CD4-positive, alpha-beta T cell treated with Interleukin-17A for 4 hours (primary cell): ENCODE measurements at regions not wholly inside any gene's neighbourhood (a gene's known extent, or its start where the extent isn't known, plus 50 kb on each side); places are given as distances from the start of the nearest gene placed in this dataset.
"Not testable (repeated sequence)": the region's sequence is repeated elsewhere in the genome, so short reads cannot be mapped to it uniquely, and the experiment has no call there.

ENCODE experiments used
- DNase-seq: peaks from one replicate; pipeline ENCODE4 v3.0.0-alpha.2; 2020; ENCODE audit warnings: mixed read lengths

DNA sequence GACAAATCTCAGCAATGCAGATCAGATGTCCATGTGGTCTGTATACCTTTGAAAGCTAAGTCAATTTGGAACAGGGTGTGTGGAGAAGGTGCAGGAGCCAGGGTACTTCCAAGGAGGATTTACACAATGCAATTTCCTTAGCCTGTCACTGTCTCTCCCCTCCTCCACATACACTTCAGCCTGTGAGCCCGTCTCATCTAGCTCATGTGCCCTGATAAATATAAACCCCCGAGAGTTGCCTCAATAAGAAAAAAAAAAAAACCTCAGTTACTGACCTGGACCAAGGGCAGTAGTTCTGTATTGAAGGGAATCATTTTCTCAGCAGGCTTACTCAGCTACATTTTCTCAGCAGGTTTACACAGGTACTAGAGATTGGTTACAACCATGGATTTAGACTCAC is 132.1 kb upstream of the PELI2 start:
- no peak for DNase-seq

DNA sequence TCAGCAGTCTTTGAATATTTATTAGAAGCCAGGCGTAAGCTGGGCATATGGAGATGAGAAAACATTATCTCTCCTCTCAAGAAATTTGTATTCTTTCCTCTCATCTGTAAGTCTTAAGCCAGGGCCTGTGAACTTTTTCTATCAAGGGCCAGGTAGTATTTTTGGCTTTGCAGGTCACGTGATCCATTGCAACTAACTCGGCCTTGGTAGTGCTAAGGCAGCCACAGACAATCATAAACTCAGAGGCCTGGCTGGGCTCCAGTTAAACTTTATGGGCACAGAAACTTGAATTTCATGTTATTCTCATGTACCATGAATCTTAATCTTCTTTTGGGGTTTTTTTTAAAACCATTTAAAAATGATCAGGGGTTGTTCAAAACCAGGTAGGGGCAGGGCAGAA is 117.4 kb upstream of the PELI2 start:
- DNase-seq = no peak

DNA sequence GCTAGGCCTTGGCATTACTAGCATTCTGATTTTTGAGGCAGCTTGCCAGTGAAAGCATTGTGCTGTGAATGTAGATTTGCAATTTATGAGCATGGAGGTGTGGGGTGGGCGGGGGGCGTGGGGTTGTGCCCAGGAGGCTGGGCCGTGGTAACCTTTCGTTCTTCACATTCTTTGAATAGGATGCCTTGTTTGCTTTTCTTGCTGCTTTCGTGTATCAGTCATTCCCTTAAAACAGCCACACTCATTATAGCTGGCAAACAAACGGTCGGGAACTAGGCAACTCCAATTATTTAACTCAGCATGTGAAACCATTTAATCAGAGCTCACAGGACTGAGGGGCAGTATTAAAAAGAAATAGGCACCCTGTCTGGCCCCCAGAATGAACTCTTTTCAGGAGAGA is 115.9 kb upstream of the PELI2 start:
- DNase-seq = no peak

- DNase-seq = peak; percentile 28
These were observed 115.2 kb upstream of the PELI2 start for GRCh38 chr14:56002876-56003625.

- DNase-seq = no peak
These were observed 113.9 kb upstream of the PELI2 start for GRCh38 chr14:56004323-56004722.

- DNase-seq = peak; percentile 14
These were observed 113.4 kb upstream of the PELI2 start for GRCh38 chr14:56004786-56005185.

GRCh38 chr14:56005191-56006053 is 112.8 kb upstream of the PELI2 start:
- DNase-seq = no peak

- DNase-seq = not testable (repeated sequence)
These were observed 110.7 kb upstream of the PELI2 start for GRCh38 chr14:56007491-56007890.

DNA sequence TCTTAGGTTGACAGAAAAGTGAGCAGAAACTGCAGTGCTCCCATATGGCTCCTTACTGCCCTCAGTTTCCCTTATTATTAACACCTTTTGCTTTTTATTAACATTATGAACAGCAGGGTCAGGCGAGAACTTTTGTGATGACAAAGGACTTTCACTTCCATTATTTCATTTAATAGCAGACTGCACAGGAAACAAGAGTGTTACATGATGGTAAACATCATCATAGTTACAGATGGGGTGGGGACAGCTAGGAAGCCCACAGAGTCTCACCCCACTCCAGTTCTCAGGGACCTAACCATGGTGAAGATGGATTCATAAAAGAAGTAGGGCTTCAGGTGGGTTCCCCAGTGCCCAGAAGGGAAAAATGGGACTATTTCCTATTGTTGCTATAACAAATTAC is 110.1 kb upstream of the PELI2 start:
- DNase-seq = no peak

GRCh38 chr14:56008661-56009060 is 109.5 kb upstream of the PELI2 start:
- DNase-seq = not testable (repeated sequence)

- DNase-seq = no peak
These were observed 94.5 kb upstream of the PELI2 start for GRCh38 chr14:56023661-56024081.

DNA sequence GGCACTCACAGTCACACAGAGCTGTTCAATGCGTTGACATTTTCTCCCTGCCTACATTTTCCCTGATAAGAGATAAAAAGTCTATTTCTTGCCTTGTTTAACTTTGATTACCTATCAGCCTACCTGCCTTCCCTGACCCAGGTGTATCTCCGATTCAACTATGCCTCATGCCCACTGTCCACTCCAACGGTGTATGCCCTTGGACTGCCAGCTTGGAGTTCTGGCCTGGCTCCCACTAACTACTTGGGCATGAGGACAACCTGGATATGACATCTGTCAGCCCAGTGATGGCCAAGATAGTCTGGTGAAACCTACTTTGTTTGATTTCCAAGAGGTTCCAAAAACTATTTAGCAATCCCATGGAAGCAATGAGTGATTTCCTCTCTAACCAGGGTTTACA is 93.0 kb upstream of the PELI2 start:
- no peak for DNase-seq

GRCh38 chr14:56026506-56026905 is 91.7 kb upstream of the PELI2 start:
- no peak for DNase-seq

GRCh38 chr14:56027421-56027820 is 90.8 kb upstream of the PELI2 start:
- DNase-seq = no peak

- no peak for DNase-seq
These were observed 90.1 kb upstream of the PELI2 start for GRCh38 chr14:56027916-56028712.

GRCh38 chr14:56036353-56036752 is 81.9 kb upstream of the PELI2 start:
- no peak for DNase-seq

DNA sequence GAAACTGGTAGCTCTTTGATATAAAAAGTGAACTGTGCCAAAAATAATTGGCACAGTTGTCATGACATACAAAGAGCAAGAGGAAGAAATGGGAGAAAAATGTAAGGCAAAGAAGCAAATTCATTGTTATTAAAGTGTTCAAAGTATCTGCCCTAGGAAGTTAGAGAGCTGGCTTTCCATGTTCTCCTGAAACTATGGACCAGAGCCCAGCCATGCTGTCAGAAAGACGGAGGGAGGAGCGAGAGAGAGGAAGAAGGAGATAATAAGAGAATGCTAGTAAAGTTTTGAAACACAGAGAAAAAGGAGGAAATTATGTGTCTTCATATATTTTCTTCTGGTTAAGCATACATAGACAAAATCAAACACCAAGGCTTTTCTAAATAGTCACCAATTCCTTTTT is 78.1 kb upstream of the PELI2 start:
- no peak for DNase-seq

DNA sequence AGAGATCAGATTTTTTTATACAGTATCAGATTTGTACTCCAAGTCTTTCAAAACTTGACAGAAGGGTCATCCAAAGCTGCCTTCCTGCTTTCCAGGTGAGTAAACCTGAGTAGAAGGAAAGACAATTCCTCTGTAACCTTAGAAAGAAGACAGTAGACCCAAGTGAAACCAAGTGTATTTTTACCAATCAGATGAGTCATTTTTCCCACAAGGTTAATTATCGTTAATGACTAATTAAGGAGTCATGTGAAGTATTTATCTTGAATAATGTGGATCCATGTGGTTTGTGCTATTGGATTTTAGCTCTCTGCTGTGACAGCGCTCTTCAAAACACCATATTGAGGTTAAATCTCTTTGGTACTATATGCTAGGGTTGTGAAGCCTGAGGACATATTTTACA is 74.0 kb upstream of the PELI2 start:
- DNase-seq = no peak

DNA sequence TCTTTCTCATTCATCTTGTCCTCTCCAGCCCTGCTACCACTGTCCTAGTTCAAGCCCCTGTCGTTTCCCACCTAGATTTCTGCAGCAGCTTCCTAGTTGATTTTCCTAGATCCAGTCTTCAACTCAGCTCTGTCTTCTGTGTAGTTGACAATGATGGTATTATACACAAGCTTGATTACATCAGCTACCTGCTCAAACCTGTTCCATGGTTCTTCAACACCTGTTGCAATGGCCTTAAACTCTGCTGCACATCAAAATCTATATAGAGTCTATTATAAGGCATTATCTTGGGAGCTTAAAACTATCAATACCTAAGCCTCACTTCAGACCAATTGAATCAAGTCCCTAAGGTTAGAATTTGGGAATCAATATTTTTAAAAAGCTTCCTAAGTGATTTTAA is 71.7 kb upstream of the PELI2 start:
- DNase-seq = no peak

DNA sequence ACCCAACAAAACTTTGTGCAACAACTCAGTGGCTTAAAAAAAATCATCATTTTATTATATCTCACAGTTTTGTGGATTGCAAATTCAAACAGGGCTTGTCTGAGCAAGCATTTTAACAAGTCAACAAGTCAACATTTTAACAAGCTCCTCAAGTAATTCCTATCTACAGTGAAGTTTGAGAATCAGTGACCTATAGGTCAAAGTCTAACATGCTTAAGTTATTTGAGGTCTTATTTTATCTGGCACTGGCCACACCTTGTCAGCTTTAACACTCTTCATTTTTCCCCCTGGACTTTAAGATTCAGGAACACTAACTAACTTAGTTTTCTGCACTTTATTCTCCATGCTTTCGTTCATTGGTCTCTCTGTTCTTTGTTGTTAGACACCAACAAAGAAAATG is 71.2 kb upstream of the PELI2 start:
- no peak for DNase-seq

- DNase-seq = no peak
These were observed 68.7 kb upstream of the PELI2 start for GRCh38 chr14:56049536-56049935.

GRCh38 chr14:56055511-56055910 is 62.7 kb upstream of the PELI2 start:
- DNase-seq = no peak

DNA sequence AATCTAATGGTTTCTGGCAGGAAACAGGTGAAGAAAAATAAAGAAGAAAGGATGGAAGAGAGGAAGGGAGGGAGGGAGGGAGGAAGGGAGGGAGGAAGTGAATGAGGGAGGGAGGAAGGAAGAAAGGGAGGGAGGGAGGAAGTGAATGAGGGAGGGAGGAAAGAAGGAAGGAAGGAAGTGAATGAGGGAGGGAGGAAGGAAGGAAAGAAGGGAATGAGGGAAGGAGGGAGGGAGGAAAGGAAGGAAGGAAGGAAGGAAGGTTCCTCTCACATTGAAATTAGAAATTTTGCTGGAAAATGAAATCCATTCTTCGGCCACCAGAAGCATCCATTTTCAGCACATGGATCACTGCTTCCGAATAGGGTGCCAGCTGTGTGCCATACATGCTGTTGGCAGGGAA is 62.2 kb upstream of the PELI2 start:
- DNase-seq = no peak
